ENCODE measurements at regions not wholly inside any gene's neighbourhood (a gene's known extent, or its start where the extent isn't known, plus 50 kb on each side); places are given as distances from the start of the nearest gene placed in this dataset.
"Not testable (repeated sequence)": the region's sequence is repeated elsewhere in the genome, so short reads cannot be mapped to it uniquely, and the experiment has no call there.

- TF ChIP-seq FOXA1 (IDR thresholded peaks at IDR 0.05): no peak
- no peak for TF ChIP-seq NFRKB (IDR thresholded peaks at IDR 0.05)
- no peak for TF ChIP-seq BHLHE40 (IDR thresholded peaks at IDR 0.05; ENCODE audit: borderline replicate concordance)
- no peak for TF ChIP-seq SUZ12 (IDR thresholded peaks at IDR 0.05)
- TF ChIP-seq ARNT (IDR thresholded peaks at IDR 0.05): no peak
- TF ChIP-seq TARDBP (IDR thresholded peaks at IDR 0.05): no peak
- no peak for TF ChIP-seq L3MBTL2 (conservative IDR thresholded peaks at IDR 0.05)
- no peak for TF ChIP-seq PKNOX1 (IDR thresholded peaks at IDR 0.05)
- TF ChIP-seq FOXK2 (IDR thresholded peaks at IDR 0.05): no peak
- no peak for TF ChIP-seq HDGF (IDR thresholded peaks at IDR 0.05; ENCODE audit: borderline replicate concordance)
- TF ChIP-seq SP1 (IDR thresholded peaks at IDR 0.05): no peak
- TF ChIP-seq LEF1 (IDR thresholded peaks at IDR 0.05; ENCODE audit: borderline replicate concordance): no peak
- no peak for TF ChIP-seq FOXM1 (IDR thresholded peaks at IDR 0.05; ENCODE audit: borderline replicate concordance)
- TF ChIP-seq ELF4 (IDR thresholded peaks at IDR 0.05): no peak
- TF ChIP-seq ZNF384 (IDR thresholded peaks at IDR 0.05): no peak
- TF ChIP-seq CTBP1 (IDR thresholded peaks at IDR 0.05; ENCODE audit: borderline replicate concordance): no peak
- POLR2A ChIA-PET: interaction anchor here (1.0 kb wide), 1 partner anchor 47 kb away, joined by 3 read pairs; a partner anchor contains a TSS
- DNase-seq (ENCODE audit: extremely low spot score): no peak
- CTCF ChIA-PET: interaction anchor here (0.7 to 1.3 kb wide), 2 partner anchors 20 to 47 kb away, joined by 3 to 4 read pairs; a partner anchor contains a TSS
Observed at GRCh38 chr18:46220116-46220515, 115.9 kb downstream of the HAUS1 start.

- ChIA-PET CTCF (interaction anchor here (0.6 to 0.7 kb wide), 2 partner anchors 298 to 1330 kb away, joined by 3 to 5 read pairs; no protein-coding TSS in a partner anchor), POLR2A (no interaction called here)
- no peak for TF ChIP-seq FOXM1 (IDR thresholded peaks at IDR 0.05; ENCODE audit: borderline replicate concordance)
- TF ChIP-seq HDGF (IDR thresholded peaks at IDR 0.05; ENCODE audit: borderline replicate concordance): no peak
- TF ChIP-seq ARNT (IDR thresholded peaks at IDR 0.05): no peak
- no peak for TF ChIP-seq TARDBP (IDR thresholded peaks at IDR 0.05)
- no peak for TF ChIP-seq SUZ12 (IDR thresholded peaks at IDR 0.05)
- no peak for TF ChIP-seq L3MBTL2 (conservative IDR thresholded peaks at IDR 0.05)
- no peak for TF ChIP-seq FOXA1 (IDR thresholded peaks at IDR 0.05)
- no peak for TF ChIP-seq CTBP1 (IDR thresholded peaks at IDR 0.05; ENCODE audit: borderline replicate concordance)
- TF ChIP-seq BHLHE40 (IDR thresholded peaks at IDR 0.05; ENCODE audit: borderline replicate concordance): no peak
- no peak for TF ChIP-seq ELF4 (IDR thresholded peaks at IDR 0.05)
- no peak for TF ChIP-seq NFRKB (IDR thresholded peaks at IDR 0.05)
- no peak for TF ChIP-seq ZNF384 (IDR thresholded peaks at IDR 0.05)
- no peak for DNase-seq (ENCODE audit: extremely low spot score)
Observed at GRCh38 chr18:46222093-46222492, 117.9 kb downstream of the HAUS1 start.

GRCh38 chr18:46222710-46223360, 118.7 kb downstream of the HAUS1 start:
- TF ChIP-seq LEF1 (IDR thresholded peaks at IDR 0.05; ENCODE audit: borderline replicate concordance): no peak
- TF ChIP-seq FOXK2 (IDR thresholded peaks at IDR 0.05): no peak
- no peak for TF ChIP-seq TARDBP (IDR thresholded peaks at IDR 0.05)
- no peak for TF ChIP-seq ZNF384 (IDR thresholded peaks at IDR 0.05)
- TF ChIP-seq CTBP1 (IDR thresholded peaks at IDR 0.05; ENCODE audit: borderline replicate concordance): no peak
- no peak for TF ChIP-seq L3MBTL2 (conservative IDR thresholded peaks at IDR 0.05)
- no peak for TF ChIP-seq NFRKB (IDR thresholded peaks at IDR 0.05)
- TF ChIP-seq SP1 (IDR thresholded peaks at IDR 0.05): no peak
- TF ChIP-seq PKNOX1 (IDR thresholded peaks at IDR 0.05): no peak
- ChIA-PET CTCF (no interaction called here), POLR2A (no interaction called here)
- DNase-seq (ENCODE audit: extremely low spot score): no peak

DNA sequence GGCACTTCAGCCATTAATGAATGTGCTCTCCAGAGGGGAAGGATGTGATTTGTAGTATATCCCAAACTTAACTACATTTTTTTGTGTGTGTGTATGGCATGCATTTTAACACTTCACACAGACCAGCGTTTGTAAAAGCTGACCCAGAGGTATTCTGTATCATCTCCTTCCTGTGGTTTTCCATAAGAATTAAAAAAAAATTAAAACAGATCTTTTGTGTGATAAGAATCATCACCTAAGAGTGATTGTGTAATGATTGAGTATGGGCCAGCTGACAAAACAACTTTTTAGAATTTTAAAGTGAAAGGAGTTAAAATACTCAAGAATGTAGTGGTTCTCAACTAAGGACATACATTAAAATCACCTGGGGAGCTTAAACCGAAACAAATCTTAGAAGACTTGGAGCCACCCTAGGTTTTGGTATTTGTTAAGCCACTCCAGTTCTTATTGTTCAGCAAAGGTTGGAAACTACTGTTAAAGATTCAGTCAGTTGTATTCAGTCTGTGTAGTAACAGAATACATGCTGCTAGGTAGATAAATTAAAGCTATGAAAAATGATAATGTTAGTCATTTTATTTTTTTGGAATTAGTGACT, 120.1 kb downstream of the HAUS1 start:
- CTCF ChIA-PET: no interaction called here

GRCh38 chr18:46226461-46226860, 122.3 kb downstream of the HAUS1 start:
- no peak for TF ChIP-seq HDGF (IDR thresholded peaks at IDR 0.05; ENCODE audit: borderline replicate concordance)
- no peak for TF ChIP-seq ZNF384 (IDR thresholded peaks at IDR 0.05)
- no peak for TF ChIP-seq NFRKB (IDR thresholded peaks at IDR 0.05)
- TF ChIP-seq FOXA1 (IDR thresholded peaks at IDR 0.05): no peak
- TF ChIP-seq FOXM1 (IDR thresholded peaks at IDR 0.05; ENCODE audit: borderline replicate concordance): no peak
- TF ChIP-seq TARDBP (IDR thresholded peaks at IDR 0.05): no peak
- no peak for TF ChIP-seq SUZ12 (IDR thresholded peaks at IDR 0.05)
- TF ChIP-seq CTBP1 (IDR thresholded peaks at IDR 0.05; ENCODE audit: borderline replicate concordance): no peak
- no peak for TF ChIP-seq PKNOX1 (IDR thresholded peaks at IDR 0.05)
- no peak for TF ChIP-seq BHLHE40 (IDR thresholded peaks at IDR 0.05; ENCODE audit: borderline replicate concordance)
- TF ChIP-seq ARNT (IDR thresholded peaks at IDR 0.05): no peak
- no peak for TF ChIP-seq L3MBTL2 (conservative IDR thresholded peaks at IDR 0.05)
- no peak for TF ChIP-seq LEF1 (IDR thresholded peaks at IDR 0.05; ENCODE audit: borderline replicate concordance)
- no peak for TF ChIP-seq ELF4 (IDR thresholded peaks at IDR 0.05)
- TF ChIP-seq SP1 (IDR thresholded peaks at IDR 0.05): no peak
- no peak for TF ChIP-seq FOXK2 (IDR thresholded peaks at IDR 0.05)
- no peak for DNase-seq (ENCODE audit: extremely low spot score)
- ChIA-PET POLR2A (no interaction called here), CTCF (no interaction called here)

More for the DNA sequence above, 120.1 kb downstream of the HAUS1 start:
- POLR2A ChIA-PET: interaction anchor here (1.2 kb wide), 1 partner anchor 51 kb away, joined by 5 read pairs; no protein-coding TSS in a partner anchor
- DNase-seq (ENCODE audit: extremely low spot score): no peak
- TF ChIP-seq LEF1 (IDR thresholded peaks at IDR 0.05; ENCODE audit: borderline replicate concordance): no peak

GRCh38 chr18:46229641-46230040, 125.5 kb downstream of the HAUS1 start:
- POLR2A ChIA-PET; DNase-seq (ENCODE audit: extremely low spot score); CTCF ChIA-PET: not testable (repeated sequence)
